K562 (cell line): ENCODE measurements at regions not wholly inside any gene's neighbourhood (a gene's known extent, or its start where the extent isn't known, plus 50 kb on each side); places are given as distances from the start of the nearest gene placed in this dataset.

Experiments used
- GMEB1 ChIP-seq: fragments of 250-450 bp; sonication (Bioruptor Pico); IDR thresholded peaks from 2 replicates; pipeline ENCODE4 v1.4.0; 2020; ENCODE audit warnings: mild to moderate bottlenecking
- MAX ChIP-seq: sonication (generic); formaldehyde crosslinking; IDR thresholded peaks from 2 replicates; pipeline ENCODE4 v1.9.0; 2022; ENCODE audit warnings: mild to moderate bottlenecking, missing genetic modification reagents
- MXD1 ChIP-seq: fragments of 250-450 bp; sonication (Bioruptor Pico); IDR thresholded peaks from 2 replicates; pipeline ENCODE4 v1.8.0; 2021; ENCODE audit warnings: borderline replicate concordance, mild to moderate bottlenecking, moderate library complexity; ENCODE audit not compliant: poor library complexity, severe bottlenecking
- SIN3A ChIP-seq, 2 experiments: fragments of 150-350 bp in 1 of 2; IDR thresholded peaks; 2 replicates each; pipeline ENCODE4 v1.6.1; 2011 to 2016; ENCODE audit warnings: borderline replicate concordance in 2 of 2, low read depth in 2 of 2, low read length in 2 of 2, mild to moderate bottlenecking in 2 of 2, moderate library complexity in 2 of 2; ENCODE audit not compliant: control insufficient read depth in 1 of 2
- SLC30A9 ChIP-seq: fragments of 250-450 bp; sonication (Bioruptor Pico); IDR thresholded peaks from 2 replicates; pipeline ENCODE4 v1.8.0; 2022; ENCODE audit warnings: mild to moderate bottlenecking, moderate library complexity
- TBP ChIP-seq: optimal IDR thresholded peaks from 2 replicates; pipeline ENCODE3; 2011; ENCODE audit warnings: low read depth, low read length, improper control_type of control experiment
- TRIM28 ChIP-seq: fragments of 450-650 bp; IDR thresholded peaks from 2 replicates; pipeline ENCODE4 v1.6.1; 2017
- TF ChIP-seq, protein P1 (sequence below), 3 experiments: IDR thresholded peaks in 2 of 3; conservative IDR thresholded peaks in 1 of 3; 2 replicates each; pipeline ENCODE4 v1.5.1; 2011 to 2012; ENCODE audit warnings: low read length in 3 of 3, mild to moderate bottlenecking in 3 of 3, control low read depth in 2 of 3, improper control_type of control experiment in 1 of 3, inconsistent platforms in 1 of 3, low read depth in 1 of 3, mixed read lengths in 1 of 3, moderate library complexity in 1 of 3; ENCODE audit not compliant: insufficient read depth in 2 of 3

- TF ChIP-seq MXD1 (CRISPR knock-in tag) (no peak), TRIM28 (no peak), GMEB1 (CRISPR knock-in tag) (no peak), TBP (no peak), SLC30A9 (CRISPR knock-in tag) (no peak), SIN3A (IDR thresholded peaks at IDR 0.05; ENCODE audit: borderline replicate concordance in 2 of 2, control insufficient read depth in 1 of 2, low read depth in 2 of 2, low read length in 2 of 2) (no peak), MAX (CRISPR knock-in tag) (no peak)
- TF ChIP-seq, protein P1, sequence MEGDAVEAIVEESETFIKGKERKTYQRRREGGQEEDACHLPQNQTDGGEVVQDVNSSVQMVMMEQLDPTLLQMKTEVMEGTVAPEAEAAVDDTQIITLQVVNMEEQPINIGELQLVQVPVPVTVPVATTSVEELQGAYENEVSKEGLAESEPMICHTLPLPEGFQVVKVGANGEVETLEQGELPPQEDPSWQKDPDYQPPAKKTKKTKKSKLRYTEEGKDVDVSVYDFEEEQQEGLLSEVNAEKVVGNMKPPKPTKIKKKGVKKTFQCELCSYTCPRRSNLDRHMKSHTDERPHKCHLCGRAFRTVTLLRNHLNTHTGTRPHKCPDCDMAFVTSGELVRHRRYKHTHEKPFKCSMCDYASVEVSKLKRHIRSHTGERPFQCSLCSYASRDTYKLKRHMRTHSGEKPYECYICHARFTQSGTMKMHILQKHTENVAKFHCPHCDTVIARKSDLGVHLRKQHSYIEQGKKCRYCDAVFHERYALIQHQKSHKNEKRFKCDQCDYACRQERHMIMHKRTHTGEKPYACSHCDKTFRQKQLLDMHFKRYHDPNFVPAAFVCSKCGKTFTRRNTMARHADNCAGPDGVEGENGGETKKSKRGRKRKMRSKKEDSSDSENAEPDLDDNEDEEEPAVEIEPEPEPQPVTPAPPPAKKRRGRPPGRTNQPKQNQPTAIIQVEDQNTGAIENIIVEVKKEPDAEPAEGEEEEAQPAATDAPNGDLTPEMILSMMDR (IDR thresholded peaks at IDR 0.05 in 2 of 3, conservative IDR thresholded peaks at IDR 0.05 in 1 of 3; ENCODE audit: insufficient read depth in 2 of 3, low read depth in 1 of 3, low read length in 3 of 3) = no peak
Measured at GRCh38 chr12:86929962-86930361, 673.8 kb upstream of the MGAT4C start.
